GM12878 (cell line): ENCODE measurements at regions not wholly inside any gene's neighbourhood (a gene's known extent, or its start where the extent isn't known, plus 50 kb on each side); places are given as distances from the start of the nearest gene placed in this dataset.

Experiments
- ATAC-seq: fragments of 200-7000 bp; cut with Tn5 transposase; 3 replicates; pipeline ENCODE4 v1.9.1; 2020; ENCODE audit warnings: mild to moderate bottlenecking, moderate library complexity
- BruUV-seq: library from RNA; stranded (reverse); fragments of 400-500 nt; replicated peaks from 2 replicates; lab custom pipeline; 2021; lab: Mats Ljungman, UMichigan
- CTCF ChIA-PET: fragments of 300-600 bp; sonication (Branson Sonifier 250); formaldehyde crosslinking; extraction: SDS; loops from one replicate; lab custom pipeline; 2021; ENCODE audit warnings: inconsistent platforms; lab: Yijun Ruan, JAX
- POLR2A ChIA-PET: fragments of 350-600 bp; formaldehyde crosslinking; extraction: SDS; loops from one replicate; lab custom pipeline; 2021; ENCODE audit warnings: inconsistent platforms; lab: Charles Lee
- RAD21 ChIA-PET: fragments of 300-600 bp; sonication (Branson Sonifier 250); formaldehyde crosslinking; loops from one replicate; lab custom pipeline; 2023; ENCODE audit warnings: antibody characterized with exemption; ENCODE audit not compliant: unreplicated experiment; lab: Charles Lee
- SMC1A ChIA-PET: fragments of 300-600 bp; sonication (Branson Sonifier 250); formaldehyde crosslinking; loops from one replicate; lab custom pipeline; 2023; ENCODE audit not compliant: unreplicated experiment, uncharacterized antibody; lab: Charles Lee
- DNase-seq: peaks from one replicate; pipeline ENCODE4 v3.0.0-alpha.2; 2011; ENCODE audit warnings: low read depth, low spot score
- FAIRE-seq: peaks from 3 replicates; lab custom pipeline; 2011; peaks lifted over from hg19 to GRCh38; lab: Jason Lieb, UNC
- H2AFZ ChIP-seq: 2 replicates; pipeline ENCODE4 v1.6.0; 2011; ENCODE audit warnings: low read depth, low read length, control low read depth; ENCODE audit not compliant: control insufficient read depth
- H3K27ac ChIP-seq: 2 replicates; pipeline ENCODE4 v1.5.1; 2011; ENCODE audit warnings: control low read depth; ENCODE audit not compliant: control insufficient read depth, insufficient read depth
- H3K27me3 ChIP-seq, 2 experiments: replicated peaks in 1 of 2; 2 replicates each; pipeline versions ENCODE4 v1.6.0 to v1.6.1; 2011; ENCODE audit warnings: low read length in 1 of 2; ENCODE audit not compliant: control insufficient read depth in 2 of 2, insufficient read depth in 2 of 2
- H3K36me3 ChIP-seq, 2 experiments: 2 replicates each; pipeline ENCODE4 v1.5.1; 2011; ENCODE audit warnings: low read length in 1 of 2; ENCODE audit not compliant: control insufficient read depth in 2 of 2, insufficient read depth in 2 of 2
- H3K4me1 ChIP-seq: 2 replicates; pipeline ENCODE4 v1.6.1; 2011; ENCODE audit warnings: mild to moderate bottlenecking, low read length, moderate library complexity, mixed read lengths; ENCODE audit not compliant: control insufficient read depth, insufficient read depth
- H3K4me2 ChIP-seq: 2 replicates; pipeline ENCODE4 v1.6.0; 2011; ENCODE audit warnings: control low read depth; ENCODE audit not compliant: control insufficient read depth, insufficient read depth
- H3K4me3 ChIP-seq: fragments of 200-600 bp; sonication (generic); 2 replicates; pipeline ENCODE4 v1.5.1; 2016
- H3K79me2 ChIP-seq: 2 replicates; pipeline ENCODE4 v1.6.0; 2011; ENCODE audit warnings: low read length; ENCODE audit not compliant: control insufficient read depth, insufficient read depth
- H3K9ac ChIP-seq: 2 replicates; pipeline ENCODE4 v1.8.0; 2011; ENCODE audit warnings: low read length, control low read depth, mixed read lengths; ENCODE audit not compliant: control insufficient read depth, insufficient read depth
- H3K9me3 ChIP-seq: replicated peaks from 3 replicates; pipeline ENCODE4 v1.5.1; 2011; ENCODE audit warnings: mild to moderate bottlenecking, low read length; ENCODE audit not compliant: control insufficient read depth, insufficient read depth
- H4K20me1 ChIP-seq: 2 replicates; pipeline ENCODE4 v1.6.0; 2011; ENCODE audit not compliant: control insufficient read depth, insufficient read depth
- ASH2L ChIP-seq: fragments of 300-600, 200-600 bp; sonication (generic); IDR thresholded peaks from 2 replicates; pipeline ENCODE4 v1.6.1; 2017; ENCODE audit warnings: low read depth, mild to moderate bottlenecking, borderline replicate concordance
- ATF7 ChIP-seq: fragments of 450-650 bp; IDR thresholded peaks from 2 replicates; pipeline ENCODE4 v1.6.1; 2016; ENCODE audit warnings: low read depth, mild to moderate bottlenecking
- CHD2 ChIP-seq: IDR thresholded peaks from 2 replicates; pipeline ENCODE4 v1.6.1; 2011; ENCODE audit warnings: low read depth, low read length, improper control_type of control experiment, borderline replicate concordance
- CREM ChIP-seq: IDR thresholded peaks from 2 replicates; pipeline ENCODE4 v1.6.1; 2014; ENCODE audit warnings: antibody characterized with exemption, low read depth
- E4F1 ChIP-seq: fragments of 450-650 bp; IDR thresholded peaks from 2 replicates; pipeline ENCODE4 v1.6.1; 2018; ENCODE audit warnings: borderline replicate concordance, mild to moderate bottlenecking; ENCODE audit not compliant: partially characterized antibody
- EZH2 ChIP-seq: IDR thresholded peaks from 2 replicates; pipeline ENCODE4 v1.6.1; 2012; ENCODE audit warnings: low read depth, mild to moderate bottlenecking, control low read depth, inconsistent platforms, low read length, borderline replicate concordance; ENCODE audit not compliant: control insufficient read depth
- GABPA ChIP-seq: IDR thresholded peaks from 2 replicates; pipeline ENCODE4 v1.6.1; 2014; ENCODE audit warnings: antibody characterized with exemption, low read depth, mild to moderate bottlenecking, inconsistent platforms
- HDGF ChIP-seq: fragments of 450-650 bp; IDR thresholded peaks from 2 replicates; pipeline ENCODE4 v1.6.1; 2016; ENCODE audit warnings: antibody characterized with exemption
- MEF2A ChIP-seq: IDR thresholded peaks from 2 replicates; pipeline ENCODE4 v1.6.1; 2011; ENCODE audit warnings: low read depth, mild to moderate bottlenecking, low read length, moderate library complexity; ENCODE audit not compliant: insufficient read depth
- MXI1 ChIP-seq: fragments of 150-350 bp; IDR thresholded peaks from 2 replicates; pipeline ENCODE4 v1.6.1; 2011; ENCODE audit warnings: low read depth, mild to moderate bottlenecking, inconsistent platforms, low read length, improper control_type of control experiment
- NFYA ChIP-seq: IDR thresholded peaks from 2 replicates; pipeline ENCODE4 v1.6.1; 2011; ENCODE audit warnings: low read depth, mild to moderate bottlenecking, low read length, improper control_type of control experiment, borderline replicate concordance
- PKNOX1 ChIP-seq: fragments of 450-650 bp; IDR thresholded peaks from 2 replicates; pipeline ENCODE4 v1.6.1; 2016; ENCODE audit warnings: mild to moderate bottlenecking
- POLR2AphosphoS2 ChIP-seq: IDR thresholded peaks from 2 replicates; pipeline ENCODE4 v1.6.1; 2011; ENCODE audit warnings: low read depth, mild to moderate bottlenecking, low read length, improper control_type of control experiment, moderate library complexity
- RELB ChIP-seq: fragments of 450-650 bp; IDR thresholded peaks from 2 replicates; pipeline ENCODE4 v1.6.1; 2017; ENCODE audit warnings: low read depth, mild to moderate bottlenecking, moderate library complexity
- SMARCA5 ChIP-seq: fragments of 450-650 bp; IDR thresholded peaks from 2 replicates; pipeline ENCODE4 v1.6.1; 2017; ENCODE audit warnings: mild to moderate bottlenecking
- SREBF1 ChIP-seq: IDR thresholded peaks from 2 replicates; pipeline ENCODE4 v1.6.1; 2012; ENCODE audit warnings: mild to moderate bottlenecking, low read length
- TCF12 ChIP-seq: IDR thresholded peaks from 2 replicates; pipeline ENCODE4 v1.6.1; 2011; ENCODE audit warnings: low read depth, mild to moderate bottlenecking, low read length
- WGBS: methylation state at CpG from one replicate; pipeline ENCODE4 v1.1.6; 2016; ENCODE audit warnings: low lambda C conversion rate; ENCODE audit not compliant: insufficient replicate concordance, insufficient coverage; ENCODE audit errors: missing lambda C conversion rate; 5-methylcytosine and 5-hydroxymethylcytosine counted together
- in situ Hi-C: fragments of 300-500 bp; cut with MboI; formaldehyde crosslinking; loops from 9 replicates; pipeline ENCODE4 v1.14.3; 2018; ENCODE audit warnings: mixed read lengths
- intact Hi-C: fragments of 100-400 bp; cut with micrococcal nuclease; formaldehyde crosslinking; loops from one replicate; pipeline ENCODE4 v1.14.2; 2022; ENCODE audit not compliant: unreplicated experiment

- no TSS peak for BruUV-seq
- FAIRE-seq (no peak), DNase-seq (no peak), ATAC-seq (no peak)
- RAD21 ChIA-PET = interaction anchor here (0.7 kb wide), 1 partner anchor 1569 kb away, joined by 3 read pairs; no protein-coding TSS in a partner anchor
- WGBS = 0% methylated on average over 1 of the region's 1 CpG
- Histone ChIP-seq H3K27me3 (no peaks in the 10 kb centered on the region), H3K36me3 (no peaks in the 10 kb centered on the region), H3K9ac (no peak overlapping the region), H4K20me1 (no peaks in the 10 kb centered on the region), H3K79me2 (no peaks in the 10 kb centered on the region), H3K4me3 (no peak overlapping the region), H3K9me3 (no peaks in the 10 kb centered on the region), H3K4me1 (no peaks in the 10 kb centered on the region), H3K27ac (no peak overlapping the region), H2AFZ (no peak overlapping the region), H3K4me2 (no peak overlapping the region)
- CTCF ChIA-PET = no interaction called here
- no peak for TF ChIP-seq EZH2
- TF ChIP-seq NFYA = no peak
- TF ChIP-seq E4F1 = no peak
- no peak for TF ChIP-seq CHD2
- TF ChIP-seq TCF12 = no peak
- TF ChIP-seq CREM = no peak
- TF ChIP-seq HDGF = no peak
- TF ChIP-seq GABPA = no peak
- no peak for TF ChIP-seq POLR2AphosphoS2
- TF ChIP-seq MEF2A = no peak
- no peak for TF ChIP-seq ASH2L
- no peak for TF ChIP-seq RELB
- no peak for TF ChIP-seq MXI1
- TF ChIP-seq PKNOX1 = no peak
- TF ChIP-seq SMARCA5 = no peak
- no peak for TF ChIP-seq ATF7
- no peak for TF ChIP-seq SREBF1
- SMC1A ChIA-PET = interaction anchor here (2.4 kb wide), 1 partner anchor 9 kb away, joined by 7 read pairs; no protein-coding TSS in a partner anchor
- intact Hi-C loops (no loop called here), in situ Hi-C loops (no loop called here)
- POLR2A ChIA-PET = no interaction called here
These were observed 1191.0 kb upstream of the NCAM2 start for GRCh38 chr21:19807201-19807600.
